Body of pancreas (tissue), 4 donors: ENCODE measurements at regions not wholly inside any gene's neighbourhood (a gene's known extent, or its start where the extent isn't known, plus 50 kb on each side); places are given as distances from the start of the nearest gene placed in this dataset.

Experiments
- CTCF ChIP-seq, 7 experiments: fragments of 450-650 bp in 4 of 7; fragments of 200-600 bp in 3 of 7; sonication (generic) in 3 of 7; IDR thresholded peaks; one replicate each; pipeline ENCODE4 v1.5.1; 2016 to 2019; ENCODE audit warnings: antibody characterized with exemption in 7 of 7
- POLR2A ChIP-seq, 3 donors: fragments of 450-650 bp; IDR thresholded peaks; one replicate each; pipeline ENCODE4 v1.6.1; 2016; ENCODE audit warnings: antibody characterized with exemption in 3 of 3, mild to moderate bottlenecking in 2 of 3

- TF ChIP-seq CTCF (IDR thresholded peaks at IDR 0.05) (no peak), POLR2A (IDR thresholded peaks at IDR 0.05) (no peak)
These were observed 1405.5 kb downstream of the GRIK2 start for GRCh38 chr6:102799051-102799450.
